Right lobe of liver (tissue), 4 donors: ENCODE measurements at regions not wholly inside any gene's neighbourhood (a gene's known extent, or its start where the extent isn't known, plus 50 kb on each side); places are given as distances from the start of the nearest gene placed in this dataset.

Experiments
- CTCF ChIP-seq, 4 donors: fragments of 200-600 bp in 3 of 4; fragments of 450-650 bp in 1 of 4; IDR thresholded peaks; one replicate each; pipeline versions ENCODE4 v1.5.1 to v1.8.0; 2016 to 2022; ENCODE audit warnings: antibody characterized with exemption in 4 of 4, mild to moderate bottlenecking in 2 of 4
- POLR2A ChIP-seq: fragments of 450-650 bp; IDR thresholded peaks from one replicate; pipeline ENCODE4 v1.6.1; 2017; ENCODE audit warnings: antibody characterized with exemption, mild to moderate bottlenecking
- donor health status: DM: no; HTN: no; CAD: no.
- donor health status: DM: no; HTN: no; CAD: no.
- donor health status: DM: no; HTN: yes; CAD: no.

GRCh38 chr11:127230392-127230791 is 229.8 kb upstream of the KIRREL3 start:
- TF ChIP-seq CTCF (IDR thresholded peaks at IDR 0.05) (no peak), POLR2A (no peak)
